HCEC 1CT (cell line): ENCODE measurements at regions not wholly inside any gene's neighbourhood (a gene's known extent, or its start where the extent isn't known, plus 50 kb on each side); places are given as distances from the start of the nearest gene placed in this dataset.
A peak's percentile ranks its signal among the peaks of the same experiment; 100 is the strongest.
"Not testable (repeated sequence)": the region's sequence is repeated elsewhere in the genome, so short reads cannot be mapped to it uniquely, and the experiment has no call there.

ENCODE experiments used
- DNase-seq: peaks from one replicate; pipeline ENCODE4 v3.0.0-alpha.2; 2017

GRCh38 chr11:104699981-104700380 is 198.3 kb downstream of the CASP12 start:
- no peak for DNase-seq

DNA sequence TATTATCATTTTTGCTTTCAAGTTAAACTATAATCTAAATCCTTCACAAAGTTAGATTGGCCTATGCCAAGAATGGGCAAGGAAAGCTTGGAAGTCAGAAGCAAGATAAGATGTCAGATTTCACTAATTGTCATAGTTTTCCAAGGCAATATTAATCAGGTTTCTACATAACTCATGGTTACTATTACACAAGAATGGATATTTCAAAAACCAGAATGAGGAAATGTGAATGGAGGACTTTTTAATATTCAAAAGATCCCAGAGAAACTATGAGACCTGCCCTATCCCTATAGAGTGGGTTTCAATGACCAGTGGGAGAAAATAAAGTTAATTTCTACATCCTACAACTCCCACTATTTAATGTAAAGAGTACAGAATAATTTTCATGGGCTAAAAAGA is 203.2 kb downstream of the CASP12 start:
- DNase-seq = no peak

GRCh38 chr11:104694259-104695064 is 203.8 kb downstream of the CASP12 start:
- peak; percentile 85 for DNase-seq

DNA sequence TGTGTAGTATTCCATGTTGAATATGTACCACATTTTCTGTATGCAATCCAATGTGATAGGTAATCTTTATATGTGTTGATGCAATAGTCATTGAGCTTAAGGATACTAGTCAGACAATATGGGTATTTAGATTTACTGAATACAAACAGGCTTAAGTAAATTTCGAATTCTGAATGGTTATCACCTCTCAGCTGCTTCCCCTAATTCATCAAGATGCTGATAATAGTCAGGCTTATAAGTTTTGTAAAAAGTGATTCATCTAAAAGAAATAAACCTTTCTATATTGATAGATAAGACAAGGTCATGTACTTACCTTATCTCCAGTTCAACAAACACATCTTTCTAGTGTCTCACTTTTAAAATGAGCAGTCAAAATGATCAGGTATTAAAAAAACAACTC is 205.5 kb downstream of the CASP12 start:
- DNase-seq = no peak

- no peak for DNase-seq
These were observed 207.1 kb downstream of the CASP12 start for GRCh38 chr11:104691129-104691528.

- DNase-seq = no peak
These were observed 208.0 kb downstream of the CASP12 start for GRCh38 chr11:104690241-104690640.

- DNase-seq = no peak
These were observed 209.5 kb downstream of the CASP12 start for GRCh38 chr11:104688731-104689130.

- DNase-seq = no peak
These were observed 216.1 kb downstream of the CASP12 start for GRCh38 chr11:104682206-104682605.

DNA sequence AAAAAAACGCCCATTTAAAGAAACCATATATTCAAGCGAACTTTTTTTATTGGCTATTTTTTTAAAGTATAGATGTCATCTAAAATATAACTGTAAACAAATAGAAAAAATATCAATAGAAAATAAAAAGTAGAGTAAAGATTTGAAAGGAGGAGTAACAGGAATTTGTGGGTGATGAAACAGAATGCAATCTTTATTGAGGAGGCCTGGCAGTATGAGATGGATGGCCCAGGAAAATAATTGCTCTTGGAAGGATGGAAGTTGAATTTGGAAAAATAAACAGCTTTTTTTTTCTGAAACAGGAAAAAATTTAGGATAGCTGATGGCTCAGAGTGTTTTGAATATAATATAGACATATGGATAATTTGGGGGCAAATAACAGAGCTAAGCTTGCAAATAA is 219.0 kb downstream of the CASP12 start:
- DNase-seq = no peak

GRCh38 chr11:104678408-104678807 is 219.9 kb downstream of the CASP12 start:
- no peak for DNase-seq

- not testable (repeated sequence) for DNase-seq
These were observed 221.2 kb downstream of the CASP12 start for GRCh38 chr11:104677069-104677468.

DNA sequence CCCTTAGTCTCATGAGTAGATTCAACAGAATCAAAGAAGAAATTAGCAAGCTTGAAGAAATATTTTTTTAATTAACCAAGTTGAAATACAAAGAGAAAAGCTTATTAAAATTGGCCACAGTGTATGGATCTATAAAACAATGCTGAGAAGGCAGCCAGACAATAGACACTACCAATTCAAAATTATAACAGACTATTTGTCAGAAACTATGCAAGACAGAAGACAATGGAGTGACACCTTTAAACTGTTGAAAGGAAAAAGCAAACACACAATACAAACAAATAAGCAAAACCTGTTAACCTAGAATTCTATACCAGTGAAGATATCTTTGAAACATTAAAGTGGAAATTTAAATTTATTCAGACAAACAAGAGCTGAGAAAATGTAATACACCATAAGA is 225.4 kb downstream of the CASP12 start:
- DNase-seq = no peak

DNA sequence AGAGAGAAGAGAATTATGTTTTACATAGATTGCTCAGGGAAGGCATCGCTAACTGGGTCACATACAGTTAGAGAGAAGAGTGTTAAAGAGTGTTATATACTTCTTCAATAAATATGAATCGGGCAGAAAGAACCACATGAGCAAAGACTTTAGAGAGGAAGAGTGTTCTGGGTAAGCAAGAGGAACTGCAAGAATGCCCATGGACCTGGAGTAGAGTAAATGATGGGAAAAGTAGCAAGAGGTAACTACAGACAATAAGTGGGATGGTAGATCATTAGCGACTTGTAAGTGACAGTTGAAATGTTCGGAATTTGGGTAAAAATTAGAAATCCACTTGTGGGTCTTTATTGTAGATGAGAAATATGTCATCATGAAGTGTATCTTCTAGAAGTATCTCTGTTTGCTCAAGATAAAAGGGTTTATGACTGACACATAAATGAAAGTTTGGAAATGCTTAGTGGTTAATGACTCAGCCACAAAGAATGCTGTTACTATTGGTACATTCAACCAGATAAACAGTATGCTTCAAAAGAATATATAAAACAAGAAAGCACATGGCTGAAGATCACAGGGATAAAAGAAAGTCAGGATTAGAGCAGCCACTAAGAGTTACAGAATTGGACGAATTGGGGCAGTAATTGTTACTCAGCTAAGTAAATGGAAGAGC is 229.3 kb downstream of the CASP12 start:
- peak; percentile 89 for DNase-seq

DNA sequence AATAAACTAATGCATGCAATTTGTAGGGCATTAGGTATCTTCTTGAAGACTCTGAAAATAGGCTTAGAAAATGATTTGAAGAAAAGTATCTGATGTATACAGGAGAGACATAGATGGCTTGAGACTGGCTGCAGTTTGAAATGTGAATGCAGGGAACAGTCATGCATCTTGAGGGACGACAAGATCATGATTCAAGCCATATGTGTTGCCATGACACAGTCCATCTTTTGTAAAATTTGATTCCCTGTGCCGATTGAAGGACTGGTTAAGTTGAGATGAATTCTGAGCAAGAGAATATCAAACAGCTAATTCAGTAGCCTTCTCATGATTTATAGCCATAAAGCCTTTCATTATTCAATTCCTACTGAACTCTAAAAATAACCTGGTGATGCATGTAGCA is 231.6 kb downstream of the CASP12 start:
- DNase-seq = no peak

DNA sequence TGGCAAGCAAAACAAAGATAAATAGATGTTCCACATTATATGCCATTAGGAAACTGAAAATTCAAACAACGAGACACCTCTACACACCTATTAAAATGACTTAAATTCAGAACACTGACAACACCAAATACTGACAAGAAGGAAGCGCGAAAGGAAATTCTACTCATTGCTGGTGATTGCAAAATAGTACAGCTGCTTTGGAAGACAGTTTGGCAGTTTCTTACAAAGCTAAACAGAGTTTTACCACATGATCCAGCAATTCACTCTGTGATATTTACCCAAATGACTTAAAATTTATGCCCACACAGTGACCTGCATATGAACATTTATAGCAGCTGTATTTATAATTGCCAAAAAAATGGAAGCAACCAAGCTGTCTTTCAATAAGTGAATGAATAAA is 232.6 kb downstream of the CASP12 start:
- DNase-seq = peak; percentile 59

DNA sequence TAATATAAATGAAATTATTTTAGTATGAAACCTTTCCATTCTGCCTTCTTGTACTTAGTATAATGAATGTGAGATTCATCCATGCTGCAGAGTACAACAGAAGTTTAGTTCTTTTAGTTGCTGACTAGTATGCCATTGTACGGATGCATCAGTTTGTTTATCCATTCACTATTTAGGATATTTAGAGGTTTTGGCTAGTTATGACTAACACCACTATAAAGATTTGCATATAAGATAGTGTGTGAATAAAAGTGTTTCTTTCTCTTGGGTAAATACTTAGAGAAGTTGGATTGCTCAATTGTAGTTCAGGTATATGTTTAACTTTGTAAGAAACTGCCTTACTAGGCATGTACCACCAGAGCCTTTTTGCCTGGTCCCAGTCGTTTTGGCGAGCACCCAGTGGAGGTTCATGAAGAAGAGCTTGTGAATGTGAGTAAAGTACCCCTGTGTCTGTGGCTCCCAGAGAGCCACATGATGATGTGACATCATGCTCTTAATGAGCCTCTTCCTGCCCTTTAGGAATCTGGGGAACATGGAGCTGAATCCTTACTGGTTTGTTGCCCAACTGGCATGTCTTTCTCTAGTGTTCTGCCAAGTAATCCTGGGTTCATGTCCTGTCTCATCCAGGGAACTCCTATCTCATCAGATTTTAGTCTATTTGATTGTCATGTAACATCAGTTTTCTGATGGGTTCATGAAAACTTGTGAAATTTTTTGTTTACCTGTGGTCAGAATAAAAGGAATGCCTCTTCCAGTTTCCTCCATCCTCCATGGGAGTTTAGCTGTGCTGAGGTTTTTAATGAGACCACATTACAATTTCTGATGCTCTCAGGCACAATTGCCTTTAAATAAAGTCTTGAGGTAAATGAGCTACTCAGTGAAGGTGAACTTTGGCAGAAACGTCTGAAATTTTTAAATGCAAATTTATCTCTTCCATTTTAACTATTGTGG is 234.8 kb downstream of the CASP12 start:
- DNase-seq = peak; percentile 30

GRCh38 chr11:104661901-104662300 is 236.4 kb downstream of the CASP12 start:
- no peak for DNase-seq

DNA sequence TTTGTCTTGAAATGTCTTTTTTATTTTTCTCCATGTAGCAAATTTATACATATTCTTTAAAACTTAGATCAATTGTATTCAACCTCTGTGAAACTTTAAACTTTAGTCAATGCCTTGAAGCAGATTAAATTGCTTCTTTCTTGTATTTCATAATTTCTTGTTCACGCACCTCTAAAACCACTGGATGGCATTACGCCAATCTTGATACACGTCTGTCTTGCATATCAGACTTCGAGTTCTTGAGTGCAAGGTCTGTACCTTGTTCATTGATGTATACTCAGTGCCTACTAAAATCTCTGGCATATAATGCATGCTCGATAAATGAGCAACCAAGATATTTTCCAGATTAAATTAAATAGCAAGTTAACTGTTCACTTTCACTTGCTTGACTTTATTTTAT is 236.8 kb downstream of the CASP12 start:
- DNase-seq = no peak

DNA sequence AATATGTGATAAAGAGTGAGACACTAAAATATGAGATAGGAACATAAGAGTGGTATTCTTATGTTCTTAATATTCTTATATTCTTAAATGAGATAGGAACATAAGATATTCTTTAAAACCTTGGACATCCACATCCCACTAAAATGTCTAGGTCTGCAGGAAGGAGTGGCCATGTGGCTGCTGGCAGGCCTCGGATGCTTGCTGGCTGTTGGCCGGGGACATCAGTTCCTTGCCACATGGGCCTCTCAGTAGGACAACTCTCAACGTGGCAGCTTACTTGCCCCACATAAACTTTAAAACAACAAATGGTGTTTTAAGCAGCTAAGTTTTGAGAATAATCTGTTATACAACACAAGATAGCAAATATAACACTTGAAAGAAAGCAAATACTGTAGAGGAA is 240.1 kb downstream of the CASP12 start:
- no peak for DNase-seq

- no peak for DNase-seq
These were observed 241.2 kb downstream of the CASP12 start for GRCh38 chr11:104657083-104657482.

DNA sequence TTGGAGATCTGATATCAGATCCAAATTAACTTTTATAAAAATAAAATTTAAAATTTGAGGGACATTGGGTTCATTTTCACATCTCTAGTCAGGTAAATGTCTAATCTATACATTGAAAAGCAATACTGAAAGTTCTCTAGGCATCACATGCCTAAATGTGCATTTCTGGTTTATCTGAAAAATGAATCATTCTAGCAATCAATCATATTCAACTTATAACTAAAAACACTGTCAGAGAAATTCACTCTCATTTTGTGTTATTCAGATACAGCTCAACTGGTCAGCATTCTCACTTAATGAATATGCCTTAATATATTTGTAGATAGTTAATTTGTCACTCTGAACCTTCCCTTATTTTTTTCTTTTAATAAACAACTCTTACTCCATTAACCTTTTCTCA is 243.2 kb downstream of the CASP12 start:
- DNase-seq = no peak

GRCh38 chr11:104654181-104654813 is 244.0 kb downstream of the CASP12 start:
- no peak for DNase-seq

- DNase-seq = peak; percentile 42
These were observed 244.9 kb downstream of the CASP12 start for GRCh38 chr11:104653407-104653806.
